ENCODE measurements at regions not wholly inside any gene's neighbourhood (a gene's known extent, or its start where the extent isn't known, plus 50 kb on each side); places are given as distances from the start of the nearest gene placed in this dataset.
A peak's percentile ranks its signal among the peaks of the same experiment; 100 is the strongest.

DNA sequence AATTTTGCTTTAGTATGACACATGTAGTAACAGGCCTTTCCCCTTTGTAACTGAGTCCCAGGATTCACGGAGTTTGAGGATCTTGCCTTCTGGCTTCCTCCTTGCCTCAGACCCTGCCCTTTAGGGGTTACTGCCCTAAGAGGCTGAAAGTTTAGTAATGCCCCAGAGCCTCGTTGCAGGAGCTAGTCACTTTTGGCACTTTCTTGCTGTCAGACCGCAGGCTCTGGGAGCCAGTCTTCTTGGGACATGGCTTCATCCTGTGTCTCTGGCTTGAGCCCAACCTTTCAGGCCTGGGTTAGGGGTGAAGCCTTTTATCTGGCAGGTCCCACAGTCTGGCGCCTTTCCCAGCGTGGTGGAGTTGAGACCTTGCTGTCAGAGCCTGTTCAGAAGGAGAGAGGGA lies 185.6 kb upstream of the DMRT1 start:
- TF ChIP-seq, protein P1, sequence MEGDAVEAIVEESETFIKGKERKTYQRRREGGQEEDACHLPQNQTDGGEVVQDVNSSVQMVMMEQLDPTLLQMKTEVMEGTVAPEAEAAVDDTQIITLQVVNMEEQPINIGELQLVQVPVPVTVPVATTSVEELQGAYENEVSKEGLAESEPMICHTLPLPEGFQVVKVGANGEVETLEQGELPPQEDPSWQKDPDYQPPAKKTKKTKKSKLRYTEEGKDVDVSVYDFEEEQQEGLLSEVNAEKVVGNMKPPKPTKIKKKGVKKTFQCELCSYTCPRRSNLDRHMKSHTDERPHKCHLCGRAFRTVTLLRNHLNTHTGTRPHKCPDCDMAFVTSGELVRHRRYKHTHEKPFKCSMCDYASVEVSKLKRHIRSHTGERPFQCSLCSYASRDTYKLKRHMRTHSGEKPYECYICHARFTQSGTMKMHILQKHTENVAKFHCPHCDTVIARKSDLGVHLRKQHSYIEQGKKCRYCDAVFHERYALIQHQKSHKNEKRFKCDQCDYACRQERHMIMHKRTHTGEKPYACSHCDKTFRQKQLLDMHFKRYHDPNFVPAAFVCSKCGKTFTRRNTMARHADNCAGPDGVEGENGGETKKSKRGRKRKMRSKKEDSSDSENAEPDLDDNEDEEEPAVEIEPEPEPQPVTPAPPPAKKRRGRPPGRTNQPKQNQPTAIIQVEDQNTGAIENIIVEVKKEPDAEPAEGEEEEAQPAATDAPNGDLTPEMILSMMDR (IDR thresholded peaks at IDR 0.05): no peak
- no peak for TF ChIP-seq POLR2A (IDR thresholded peaks at IDR 0.05)
- TF ChIP-seq POLR2AphosphoS5 (IDR thresholded peaks at IDR 0.05; ENCODE audit: insufficient read depth in 1 of 2, low read depth in 1 of 2): peak in 1 of 2 donors; percentile 19
